ENCODE measurements at regions not wholly inside any gene's neighbourhood (a gene's known extent, or its start where the extent isn't known, plus 50 kb on each side); places are given as distances from the start of the nearest gene placed in this dataset.

GRCh38 chr3:18683900-18684299 lies 258.8 kb upstream of the SATB1 start:
- Histone ChIP-seq H3K4me3 (no peak overlapping the region), H3K27me3 (no peaks in the 10 kb centered on the region), H3K9me3 (no peaks in the 10 kb centered on the region), H3K27ac (no peak overlapping the region), H3K4me1 (no peaks in the 10 kb centered on the region), H3K36me3 (no peaks in the 10 kb centered on the region)
- no peak for TF ChIP-seq CTCF (IDR thresholded peaks at IDR 0.05)
- intact Hi-C loops (cut with DNase I): no loop called here
- DNase-seq (ENCODE audit: low spot score in 2 of 2): no peak

GRCh38 chr3:18681818-18682345 lies 256.7 kb upstream of the SATB1 start:
- Histone ChIP-seq H3K27ac (no peak overlapping the region), H3K9me3 (no peaks in the 10 kb centered on the region), H3K4me3 (no peak overlapping the region), H3K4me1 (no peaks in the 10 kb centered on the region), H3K27me3 (no peaks in the 10 kb centered on the region), H3K36me3 (no peaks in the 10 kb centered on the region)
- intact Hi-C loops (cut with DNase I): no loop called here
- TF ChIP-seq CTCF (IDR thresholded peaks at IDR 0.05): no peak
- no peak for DNase-seq (ENCODE audit: low spot score in 2 of 2)

- no peak for TF ChIP-seq CTCF (IDR thresholded peaks at IDR 0.05)
- H3K9me3 ChIP-seq: no peaks in the 10 kb centered on the region
- H3K4me1 ChIP-seq: no peaks in the 10 kb centered on the region
- H3K36me3 ChIP-seq: no peaks in the 10 kb centered on the region
- no peaks in the 10 kb centered on the region for H3K27me3 ChIP-seq
- no peak overlapping the region for H3K4me3 ChIP-seq
- intact Hi-C loops (cut with DNase I): no loop called here
- H3K27ac ChIP-seq: no peak overlapping the region
- DNase-seq (ENCODE audit: low spot score in 2 of 2): no peak
Observed at GRCh38 chr3:18680758-18681157, 255.6 kb upstream of the SATB1 start.

- H3K9me3 ChIP-seq: no peaks in the 10 kb centered on the region
- H3K4me3 ChIP-seq: no peak overlapping the region
- H3K27ac ChIP-seq: no peak overlapping the region
- no peaks in the 10 kb centered on the region for H3K4me1 ChIP-seq
- no peaks in the 10 kb centered on the region for H3K27me3 ChIP-seq
- no peak for TF ChIP-seq CTCF (IDR thresholded peaks at IDR 0.05)
- no peak for DNase-seq (ENCODE audit: low spot score in 2 of 2)
- intact Hi-C loops (cut with DNase I): no loop called here
- H3K36me3 ChIP-seq: no peaks in the 10 kb centered on the region
Observed at GRCh38 chr3:18679238-18679637, 254.1 kb upstream of the SATB1 start.

- Histone ChIP-seq H3K27ac (no peak overlapping the region), H3K4me1 (no peaks in the 10 kb centered on the region), H3K9me3 (no peaks in the 10 kb centered on the region), H3K36me3 (no peaks in the 10 kb centered on the region), H3K27me3 (no peaks in the 10 kb centered on the region), H3K4me3 (no peak overlapping the region)
- no peak for TF ChIP-seq CTCF (IDR thresholded peaks at IDR 0.05)
- intact Hi-C loops (cut with DNase I): no loop called here
- DNase-seq (ENCODE audit: low spot score in 2 of 2): no peak
Observed at GRCh38 chr3:18675197-18675596, 250.1 kb upstream of the SATB1 start.

GRCh38 chr3:18672561-18672960 lies 247.4 kb upstream of the SATB1 start:
- no peaks in the 10 kb centered on the region for H3K36me3 ChIP-seq
- H3K9me3 ChIP-seq: no peaks in the 10 kb centered on the region
- TF ChIP-seq CTCF (IDR thresholded peaks at IDR 0.05): no peak
- no peak overlapping the region for H3K4me3 ChIP-seq
- intact Hi-C loops (cut with DNase I): no loop called here
- H3K27ac ChIP-seq: no peak overlapping the region
- H3K27me3 ChIP-seq: no peaks in the 10 kb centered on the region
- DNase-seq (ENCODE audit: low spot score in 2 of 2): no peak
- H3K4me1 ChIP-seq: no peaks in the 10 kb centered on the region

Measured in ascending aorta (tissue), 2 donors.